B cell (primary cell): ENCODE measurements at regions not wholly inside any gene's neighbourhood (a gene's known extent, or its start where the extent isn't known, plus 50 kb on each side); places are given as distances from the start of the nearest gene placed in this dataset.

Source experiments
- ATAC-seq: fragments of 200-7000 bp; cut with Tn5 transposase; one replicate; pipeline ENCODE4 v1.10.0; 2021; ENCODE audit warnings: low read depth, mild to moderate bottlenecking, moderate number of reproducible peaks, moderate library complexity
- CTCF ChIA-PET: fragments of 350-600 bp; sonication (Branson Sonifier 250); formaldehyde crosslinking; loops from one replicate; lab custom pipeline; 2021; ENCODE audit warnings: antibody characterized with exemption, inconsistent platforms; lab: Charles Lee
- POLR2A ChIA-PET: fragments of 350-600 bp; sonication (Branson Sonifier 250); formaldehyde crosslinking; loops from one replicate; lab custom pipeline; 2021; ENCODE audit warnings: antibody characterized with exemption; lab: Charles Lee
- DNase-seq: peaks from one replicate; pipeline ENCODE4 v3.0.0; 2013
- H2AFZ ChIP-seq: 2 replicates; pipeline ENCODE4 v1.6.1; 2012; ENCODE audit warnings: mild to moderate bottlenecking, low read depth, low read length; ENCODE audit not compliant: insufficient read depth, poor library complexity, severe bottlenecking
- H3K27ac ChIP-seq, 2 donors: 1 replicate in 1 of 2; 2 replicates in 1 of 2; pipeline ENCODE4 v1.5.1; 2012 to 2013; ENCODE audit warnings: low read length in 2 of 2, mild to moderate bottlenecking in 2 of 2, moderate library complexity in 1 of 2
- H3K27me3 ChIP-seq, 4 experiments: fragments of 200-600 bp in 1 of 4; sonication (generic) in 1 of 4; replicated peaks in 1 of 4; 1 replicate in 2 of 4; 2 replicates in 2 of 4; pipeline versions ENCODE4 v1.6.1 to v1.7.0; 2013 to 2016; ENCODE audit warnings: low read length in 3 of 4, mild to moderate bottlenecking in 2 of 4, mixed read lengths in 1 of 4, moderate library complexity in 1 of 4; ENCODE audit not compliant: insufficient read depth in 4 of 4, control insufficient read depth in 3 of 4; ENCODE audit errors: control extremely low read depth in 1 of 4
- H3K36me3 ChIP-seq, 2 experiments: replicated peaks in 1 of 2; 1 replicate in 1 of 2; 2 replicates in 1 of 2; pipeline versions ENCODE4 v1.6.1 to v1.7.1; 2013; ENCODE audit warnings: low read length in 1 of 2; ENCODE audit not compliant: insufficient read depth in 2 of 2, control insufficient read depth in 1 of 2; ENCODE audit errors: control extremely low read depth in 1 of 2, extremely low read depth in 1 of 2
- H3K4me1 ChIP-seq, 2 donors: fragments of 200-600 bp in 1 of 2; sonication (generic) in 1 of 2; 1 replicate in 1 of 2; 2 replicates in 1 of 2; pipeline versions ENCODE4 v1.5.1 to v1.6.1; 2013 to 2017; ENCODE audit warnings: low read length in 2 of 2; ENCODE audit not compliant: control insufficient read depth in 2 of 2, insufficient read depth in 2 of 2
- H3K4me2 ChIP-seq: replicated peaks from 2 replicates; pipeline ENCODE3; 2012; ENCODE audit warnings: mild to moderate bottlenecking, low read depth, low read length; ENCODE audit not compliant: poor library complexity, severe bottlenecking
- H3K4me3 ChIP-seq, 5 experiments: fragments of 200-600 bp in 1 of 5; sonication (generic) in 1 of 5; 1 replicate in 3 of 5; 2 replicates in 2 of 5; pipeline versions ENCODE4 v1.5.1 to v1.7.0; 2011 to 2016; ENCODE audit warnings: low read length in 4 of 5, mild to moderate bottlenecking in 4 of 5, low read depth in 2 of 5, control low read depth in 1 of 5, moderate library complexity in 1 of 5; ENCODE audit not compliant: insufficient read depth in 1 of 5; ENCODE audit errors: control extremely low read depth in 1 of 5, extremely low read depth in 1 of 5
- H3K79me2 ChIP-seq: fragments of 200-600 bp; sonication (generic); one replicate; pipeline ENCODE4 v1.6.0; 2016; ENCODE audit warnings: low read length; ENCODE audit not compliant: control insufficient read depth, insufficient read depth
- H3K9ac ChIP-seq: fragments of 200-600 bp; sonication (generic); 2 replicates; pipeline ENCODE4 v1.6.1; 2017; ENCODE audit warnings: mild to moderate bottlenecking, low read length, moderate library complexity
- H3K9me3 ChIP-seq, 3 donors: one replicate each; pipeline versions ENCODE4 v1.6.1 to v1.7.1; 2013; ENCODE audit warnings: low read length in 2 of 3; ENCODE audit not compliant: control insufficient read depth in 2 of 3, insufficient read depth in 1 of 3; ENCODE audit errors: control extremely low read depth in 1 of 3
- H4K20me1 ChIP-seq: 2 replicates; pipeline ENCODE4 v1.6.0; 2012; ENCODE audit warnings: mild to moderate bottlenecking, low read length; ENCODE audit not compliant: insufficient read depth, control insufficient read depth, poor library complexity, severe bottlenecking
- H3K27ac Mint-ChIP-seq: one replicate; pipeline ENCODE4 v1.8.0; 2021; ENCODE audit warnings: mixed read lengths
- H3K27me3 Mint-ChIP-seq: one replicate; pipeline ENCODE4 v1.8.0; 2021; ENCODE audit warnings: mixed read lengths
- H3K4me1 Mint-ChIP-seq: one replicate; pipeline ENCODE4 v1.8.0; 2021; ENCODE audit warnings: mixed read lengths
- H3K4me3 Mint-ChIP-seq: one replicate; pipeline ENCODE4 v1.8.0; 2021; ENCODE audit warnings: mixed read lengths
- H3K9me3 Mint-ChIP-seq: one replicate; pipeline ENCODE4 v1.8.0; 2022; ENCODE audit warnings: mixed read lengths; ENCODE audit not compliant: insufficient read depth
- EZH2 ChIP-seq: IDR thresholded peaks from 2 replicates; pipeline ENCODE4 v1.6.1; 2012; ENCODE audit warnings: borderline replicate concordance, low read depth, mild to moderate bottlenecking, moderate library complexity, low read length; ENCODE audit not compliant: insufficient read depth, poor library complexity, severe bottlenecking
- WGBS: methylation state at CpG from one replicate; pipeline ENCODE4 v1.1.5; 2013; ENCODE audit warnings: missing lambda C conversion rate; ENCODE audit not compliant: insufficient coverage; 5-methylcytosine and 5-hydroxymethylcytosine counted together
- intact Hi-C: fragments of 100-400 bp; cut with micrococcal nuclease; formaldehyde crosslinking; loops from one replicate; pipeline ENCODE4 v1.10.0; 2022
- TF ChIP-seq, protein P1 (sequence below): fragments of 200-600 bp; IDR thresholded peaks from one replicate; pipeline ENCODE4 v1.8.0; 2022; ENCODE audit warnings: antibody characterized with exemption, mild to moderate bottlenecking

DNA sequence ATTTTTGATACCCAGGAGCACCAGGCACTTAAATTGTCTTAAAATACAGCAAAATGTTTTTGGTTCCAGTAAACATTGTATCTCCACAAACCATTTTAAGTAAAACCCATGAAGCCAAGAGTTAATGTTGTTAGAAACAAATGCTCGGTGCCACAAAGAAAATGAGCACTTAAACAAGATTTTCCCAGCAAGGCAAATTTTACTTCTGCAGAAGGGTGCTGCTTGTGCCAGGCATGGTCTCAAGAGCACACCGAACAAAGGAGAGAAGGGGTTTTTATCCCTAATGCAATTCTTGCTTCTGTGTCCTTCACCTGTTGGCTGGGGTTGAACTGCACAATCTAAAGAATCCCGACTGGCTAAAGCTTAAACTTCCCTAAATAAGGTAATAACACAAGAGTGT, 286.7 kb downstream of the ADCYAP1 start:
- Histone ChIP-seq H3K36me3 (no peaks in the 10 kb centered on the region), H3K9ac (no peak overlapping the region), H3K79me2 (no peaks in the 10 kb centered on the region), H4K20me1 (no peaks in the 10 kb centered on the region), H2AFZ (no peak overlapping the region), H3K4me1 (no peaks in the 10 kb centered on the region), H3K27me3 (no peaks in the 10 kb centered on the region), H3K27ac (no peak overlapping the region), H3K4me2 (no peak overlapping the region), H3K9me3 (peaks cover 0 to 5% (median 2%) of the 10 kb centered on the region in 3 donors), H3K4me3 (no peak overlapping the region)
- no peak overlapping the region for H3K4me3 Mint-ChIP-seq
- ChIA-PET POLR2A (no interaction called here), CTCF (no interaction called here)
- no peaks in the 10 kb centered on the region for H3K27me3 Mint-ChIP-seq
- intact Hi-C loops: no loop called here
- no peak for TF ChIP-seq EZH2
- TF ChIP-seq, protein P1, sequence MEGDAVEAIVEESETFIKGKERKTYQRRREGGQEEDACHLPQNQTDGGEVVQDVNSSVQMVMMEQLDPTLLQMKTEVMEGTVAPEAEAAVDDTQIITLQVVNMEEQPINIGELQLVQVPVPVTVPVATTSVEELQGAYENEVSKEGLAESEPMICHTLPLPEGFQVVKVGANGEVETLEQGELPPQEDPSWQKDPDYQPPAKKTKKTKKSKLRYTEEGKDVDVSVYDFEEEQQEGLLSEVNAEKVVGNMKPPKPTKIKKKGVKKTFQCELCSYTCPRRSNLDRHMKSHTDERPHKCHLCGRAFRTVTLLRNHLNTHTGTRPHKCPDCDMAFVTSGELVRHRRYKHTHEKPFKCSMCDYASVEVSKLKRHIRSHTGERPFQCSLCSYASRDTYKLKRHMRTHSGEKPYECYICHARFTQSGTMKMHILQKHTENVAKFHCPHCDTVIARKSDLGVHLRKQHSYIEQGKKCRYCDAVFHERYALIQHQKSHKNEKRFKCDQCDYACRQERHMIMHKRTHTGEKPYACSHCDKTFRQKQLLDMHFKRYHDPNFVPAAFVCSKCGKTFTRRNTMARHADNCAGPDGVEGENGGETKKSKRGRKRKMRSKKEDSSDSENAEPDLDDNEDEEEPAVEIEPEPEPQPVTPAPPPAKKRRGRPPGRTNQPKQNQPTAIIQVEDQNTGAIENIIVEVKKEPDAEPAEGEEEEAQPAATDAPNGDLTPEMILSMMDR: no peak
- WGBS: 76% methylated on average over 2 of the region's 3 CpGs
- peaks cover 13% of the 10 kb centered on the region for H3K9me3 Mint-ChIP-seq
- ATAC-seq (no peak), DNase-seq (no peak)
- no peaks in the 10 kb centered on the region for H3K4me1 Mint-ChIP-seq
- H3K27ac Mint-ChIP-seq: no peak overlapping the region

DNA sequence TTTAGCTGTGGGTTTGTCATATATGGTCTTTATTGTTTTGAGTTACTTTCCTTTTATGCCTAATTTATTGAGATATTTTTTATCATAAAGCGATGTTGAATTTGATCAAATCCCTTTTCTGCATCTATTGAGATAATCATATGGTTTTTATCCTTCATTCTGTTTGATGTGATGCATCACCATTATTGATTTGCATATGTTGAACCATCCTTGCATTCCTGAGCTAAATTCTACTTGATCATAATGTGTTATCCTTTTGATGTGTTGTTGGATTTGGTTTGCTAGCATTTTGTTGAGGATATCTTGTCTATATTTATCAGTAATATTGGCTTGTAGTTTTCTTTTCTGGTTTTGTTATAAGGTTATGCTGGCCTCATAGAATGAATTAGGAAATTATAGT, 308.5 kb downstream of the ADCYAP1 start:
- no peak overlapping the region for H3K27ac ChIP-seq
- no peak overlapping the region for H3K9ac ChIP-seq
- H3K27me3 Mint-ChIP-seq: no peaks in the 10 kb centered on the region
- H3K9me3 ChIP-seq: peaks cover 1 to 3% (median 2%) of the 10 kb centered on the region in 3 donors
- no peaks in the 10 kb centered on the region for H3K79me2 ChIP-seq
- ATAC-seq: no peak
- DNase-seq: no peak
- H3K27ac Mint-ChIP-seq: no peak overlapping the region
- no peak for TF ChIP-seq EZH2
- TF ChIP-seq, protein P1: no peak
- H3K4me1 ChIP-seq: no peaks in the 10 kb centered on the region
- H3K4me1 Mint-ChIP-seq: no peaks in the 10 kb centered on the region
- no peak overlapping the region for H3K4me3 Mint-ChIP-seq
- no peak overlapping the region for H3K4me2 ChIP-seq
- H3K9me3 Mint-ChIP-seq: no peaks in the 10 kb centered on the region
- H3K4me3 ChIP-seq: no peak overlapping the region
- intact Hi-C loops: no loop called here
- no peaks in the 10 kb centered on the region for H3K27me3 ChIP-seq
- WGBS: no CpG with 5 or more reads among the region's 1 CpG
- H2AFZ ChIP-seq: no peak overlapping the region
- no peaks in the 10 kb centered on the region for H4K20me1 ChIP-seq
- ChIA-PET POLR2A (no interaction called here), CTCF (no interaction called here)
- H3K36me3 ChIP-seq: no peaks in the 10 kb centered on the region
